ENCODE measurements at regions not wholly inside any gene's neighbourhood (a gene's known extent, or its start where the extent isn't known, plus 50 kb on each side); places are given as distances from the start of the nearest gene placed in this dataset.

- DNase-seq (ENCODE audit: low spot score): no peak
Observed at GRCh38 chr20:19077370-19078220, 134.8 kb upstream of the SLC24A3 start.

- no peak for DNase-seq (ENCODE audit: low spot score)
Observed at GRCh38 chr20:19078448-19079373, 133.7 kb upstream of the SLC24A3 start.

GRCh38 chr20:19079536-19080299 lies 132.7 kb upstream of the SLC24A3 start:
- no peak for DNase-seq (ENCODE audit: low spot score)

GRCh38 chr20:19081937-19082336 lies 130.5 kb upstream of the SLC24A3 start:
- DNase-seq (ENCODE audit: low spot score): no peak

GRCh38 chr20:19083136-19083621 lies 129.3 kb upstream of the SLC24A3 start:
- no peak for DNase-seq (ENCODE audit: low spot score)

- DNase-seq (ENCODE audit: low spot score): no peak
Observed at GRCh38 chr20:19090332-19090731, 122.1 kb upstream of the SLC24A3 start.

GRCh38 chr20:19094959-19095541 lies 117.4 kb upstream of the SLC24A3 start:
- DNase-seq (ENCODE audit: low spot score): no peak

- DNase-seq (ENCODE audit: low spot score): no peak
Observed at GRCh38 chr20:19095762-19096161, 116.7 kb upstream of the SLC24A3 start.

GRCh38 chr20:19096843-19097242 lies 115.6 kb upstream of the SLC24A3 start:
- no peak for DNase-seq (ENCODE audit: low spot score)

GRCh38 chr20:19098117-19098516 lies 114.3 kb upstream of the SLC24A3 start:
- no peak for DNase-seq (ENCODE audit: low spot score)

- DNase-seq (ENCODE audit: low spot score): peak; percentile 65
Observed at GRCh38 chr20:19098806-19099578, 113.5 kb upstream of the SLC24A3 start.

GRCh38 chr20:19099596-19100545 lies 112.6 kb upstream of the SLC24A3 start:
- DNase-seq (ENCODE audit: low spot score): no peak

GRCh38 chr20:19100975-19101374 lies 111.5 kb upstream of the SLC24A3 start:
- no peak for DNase-seq (ENCODE audit: low spot score)

GRCh38 chr20:19104186-19104585 lies 108.3 kb upstream of the SLC24A3 start:
- DNase-seq (ENCODE audit: low spot score): no peak

GRCh38 chr20:19108155-19108554 lies 104.3 kb upstream of the SLC24A3 start:
- DNase-seq (ENCODE audit: low spot score): no peak

GRCh38 chr20:19110285-19110684 lies 102.2 kb upstream of the SLC24A3 start:
- DNase-seq (ENCODE audit: low spot score): no peak

- DNase-seq (ENCODE audit: low spot score): no peak
Observed at GRCh38 chr20:19110881-19111460, 101.5 kb upstream of the SLC24A3 start.

- DNase-seq (ENCODE audit: low spot score): no peak
Observed at GRCh38 chr20:19112828-19113227, 99.6 kb upstream of the SLC24A3 start.

- DNase-seq (ENCODE audit: low spot score): no peak
Observed at GRCh38 chr20:19113343-19113930, 99.0 kb upstream of the SLC24A3 start.

Measured in cerebellar cortex (tissue), 1 donor.